CD4-positive, alpha-beta T cell treated with Interferon gamma for 1 hour (primary cell): ENCODE measurements at regions not wholly inside any gene's neighbourhood (a gene's known extent, or its start where the extent isn't known, plus 50 kb on each side); places are given as distances from the start of the nearest gene placed in this dataset.

Experiments used
- DNase-seq: peaks from one replicate; pipeline ENCODE4 v3.0.0-alpha.2; 2020

DNA sequence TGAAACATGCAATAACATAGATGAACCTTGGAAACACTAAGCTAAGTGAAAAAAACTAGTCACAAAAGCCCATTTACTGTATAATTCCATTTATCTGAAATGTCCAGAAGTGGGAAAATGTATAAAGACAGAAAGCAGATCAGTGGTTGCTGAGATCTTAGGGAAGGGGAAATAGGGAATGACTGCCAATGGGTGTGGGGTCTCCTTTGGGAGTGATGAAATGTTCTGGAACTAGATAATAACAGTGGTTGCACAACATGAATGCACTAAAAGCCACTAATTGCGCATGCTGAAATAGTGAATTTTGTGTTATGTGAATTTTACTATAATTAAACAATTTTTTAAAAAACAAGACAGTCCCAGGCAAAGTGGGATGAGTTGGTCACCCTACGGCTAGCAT, 472.8 kb downstream of the CCDC171 start:
- no peak for DNase-seq

- DNase-seq = no peak
Observed at GRCh38 chr9:16026886-16027285, 474.0 kb downstream of the CCDC171 start.

DNA sequence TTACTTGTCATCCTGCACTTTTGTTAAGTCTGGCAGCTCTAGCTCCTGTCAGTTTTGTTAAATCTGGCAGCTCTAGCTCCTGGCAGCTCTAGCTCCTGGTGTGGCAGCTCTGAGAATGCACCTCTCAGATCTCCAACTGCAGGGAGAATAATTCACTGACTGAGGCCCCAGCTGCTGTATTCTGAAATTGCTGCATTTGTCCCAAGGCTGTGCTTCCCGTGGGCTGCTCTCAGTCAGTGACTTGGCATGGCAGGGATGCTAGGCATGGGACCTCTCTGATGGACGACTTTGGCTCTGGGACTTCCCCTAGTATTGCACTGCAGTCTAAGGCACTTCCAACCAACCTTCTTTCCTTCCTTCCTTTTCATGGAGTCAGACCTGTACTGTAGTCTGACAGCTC, 475.7 kb downstream of the CCDC171 start:
- no peak for DNase-seq

DNA sequence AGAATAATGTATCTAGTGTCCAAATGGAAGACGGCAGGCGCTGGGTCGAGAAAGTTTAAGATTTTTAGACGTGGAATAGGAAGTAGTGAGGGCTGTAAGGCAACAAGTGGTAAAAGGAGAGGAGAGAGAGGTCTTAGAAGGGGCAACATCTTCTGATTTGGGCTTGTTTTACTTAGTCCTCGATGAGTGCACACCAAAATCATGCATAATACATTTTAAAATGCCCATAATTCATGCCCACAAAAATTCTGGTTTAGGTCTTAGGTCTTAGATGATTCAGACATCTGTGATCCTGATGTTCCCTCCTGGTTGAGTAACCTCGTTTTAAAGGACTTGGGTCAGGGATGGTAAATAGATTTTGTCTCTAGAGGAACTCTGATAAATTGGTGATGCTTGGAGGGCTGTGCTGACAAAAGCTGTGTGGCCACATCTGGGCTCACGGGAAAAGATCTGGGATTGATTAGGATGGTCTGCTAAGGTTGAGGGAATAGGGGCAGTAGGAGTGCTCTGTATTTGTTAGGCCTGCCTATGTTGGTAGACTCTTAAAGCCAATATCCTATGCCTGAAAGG, 476.3 kb downstream of the CCDC171 start:
- no peak for DNase-seq

- DNase-seq = no peak
Observed at GRCh38 chr9:16029796-16030363, 477.0 kb downstream of the CCDC171 start.

DNA sequence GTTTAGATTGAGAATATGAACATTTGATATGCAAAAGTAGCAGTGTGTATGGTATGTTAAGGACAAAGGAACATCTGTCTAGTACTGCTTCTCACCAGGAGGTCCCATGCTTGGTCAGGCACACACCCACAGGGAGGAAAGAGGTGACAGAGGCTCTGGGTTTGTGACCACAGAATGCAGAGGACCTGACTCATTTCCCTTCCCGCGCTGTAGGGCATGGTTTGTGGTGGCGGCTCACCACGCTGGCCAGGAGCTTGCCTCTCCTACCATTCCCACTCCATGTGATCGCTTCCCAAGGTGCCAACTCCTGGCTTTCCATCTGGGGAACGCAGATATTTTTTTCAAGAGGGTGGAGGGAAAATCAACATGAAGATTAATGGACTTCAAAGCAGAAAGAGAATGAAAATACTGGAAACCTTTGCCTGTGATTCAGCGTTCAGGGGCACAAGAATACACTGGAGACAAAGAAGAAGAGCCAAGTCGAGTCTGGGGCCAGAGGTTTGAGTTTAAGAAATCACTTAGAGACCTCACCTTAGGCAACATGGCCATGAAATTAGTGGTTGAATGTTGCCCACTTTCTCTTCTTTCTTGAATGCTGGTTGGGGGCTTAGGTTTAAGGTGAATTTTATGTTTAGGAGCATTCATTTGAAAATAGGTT, 477.8 kb downstream of the CCDC171 start:
- no peak for DNase-seq

DNA sequence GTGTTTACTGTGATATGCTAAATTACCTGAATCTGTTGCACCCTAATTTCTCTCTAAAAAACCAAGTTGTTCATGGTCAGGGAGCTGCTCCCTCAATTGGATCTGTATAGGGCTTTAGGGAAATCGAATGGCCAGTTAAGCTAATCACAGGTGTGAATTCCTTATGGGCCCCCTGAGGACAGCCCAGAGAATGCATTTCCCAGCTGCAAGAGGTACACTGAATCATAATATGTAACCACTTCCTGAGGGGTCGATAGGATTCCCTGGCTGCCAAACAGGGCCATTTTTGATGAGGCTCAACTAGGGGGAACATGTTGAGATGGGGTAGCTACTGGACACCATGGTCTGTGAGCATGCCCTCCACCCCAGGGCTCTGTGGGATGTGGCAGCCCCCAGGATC, 478.6 kb downstream of the CCDC171 start:
- no peak for DNase-seq

- DNase-seq = no peak
Observed at GRCh38 chr9:16031971-16032370, 479.1 kb downstream of the CCDC171 start.

DNA sequence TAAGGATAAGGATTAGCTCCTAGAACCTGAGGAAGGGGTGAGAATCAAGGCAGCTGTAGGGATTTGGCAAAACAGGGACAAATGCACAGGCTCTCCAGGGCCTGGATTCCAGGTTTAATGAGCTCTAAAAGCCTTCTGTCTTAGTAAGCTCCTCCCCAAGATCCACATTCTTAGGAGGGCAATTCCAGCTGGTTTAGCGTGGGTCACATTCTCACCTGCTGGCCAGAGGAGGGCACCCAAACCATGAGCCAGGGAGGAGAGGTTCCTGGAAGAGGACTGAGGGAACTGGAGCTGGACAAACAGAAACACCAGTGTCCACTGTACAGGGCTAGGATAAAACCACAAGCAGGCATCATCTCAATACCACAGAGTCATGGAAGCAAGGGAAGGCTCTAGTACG, 480.0 kb downstream of the CCDC171 start:
- no peak for DNase-seq

- no peak for DNase-seq
Observed at GRCh38 chr9:16033253-16033652, 480.4 kb downstream of the CCDC171 start.

DNA sequence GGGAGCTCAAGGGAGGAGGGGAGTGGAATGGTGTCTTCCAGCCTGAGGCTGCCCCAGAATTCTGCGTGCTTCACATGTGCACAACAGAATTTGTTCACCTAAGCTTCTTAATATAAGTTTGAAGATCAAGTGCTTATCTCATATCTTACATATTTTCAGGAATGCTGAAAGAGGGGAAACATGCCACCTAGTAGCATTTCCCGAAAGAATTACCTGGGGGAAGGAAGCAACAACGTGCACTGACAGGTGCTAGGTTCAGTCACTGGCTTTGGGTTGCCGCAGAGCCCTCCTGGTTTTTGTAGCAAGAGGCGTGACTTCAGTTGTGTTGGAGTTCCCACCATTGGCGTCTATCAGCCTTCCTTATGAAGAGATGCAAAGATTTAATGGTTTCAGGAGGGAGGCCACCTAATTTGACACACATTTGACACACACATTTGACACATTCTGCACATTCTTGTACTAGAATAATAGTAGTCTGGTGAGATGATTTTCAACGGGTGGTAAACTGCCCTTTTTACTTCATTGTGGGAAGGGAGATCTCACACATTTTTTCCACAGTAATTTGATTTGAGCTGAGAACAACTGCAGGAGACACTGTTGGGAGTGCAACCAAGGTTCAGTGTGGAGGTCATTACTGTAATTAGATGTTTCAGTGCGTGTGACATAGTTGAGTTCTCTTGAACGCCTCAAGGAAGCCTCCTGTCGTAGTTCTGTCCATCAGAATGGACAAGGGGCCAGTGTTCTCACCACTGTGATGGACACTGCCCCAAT, 481.3 kb downstream of the CCDC171 start:
- DNase-seq = no peak

GRCh38 chr9:16039218-16039987, 486.6 kb downstream of the CCDC171 start:
- DNase-seq = no peak

DNA sequence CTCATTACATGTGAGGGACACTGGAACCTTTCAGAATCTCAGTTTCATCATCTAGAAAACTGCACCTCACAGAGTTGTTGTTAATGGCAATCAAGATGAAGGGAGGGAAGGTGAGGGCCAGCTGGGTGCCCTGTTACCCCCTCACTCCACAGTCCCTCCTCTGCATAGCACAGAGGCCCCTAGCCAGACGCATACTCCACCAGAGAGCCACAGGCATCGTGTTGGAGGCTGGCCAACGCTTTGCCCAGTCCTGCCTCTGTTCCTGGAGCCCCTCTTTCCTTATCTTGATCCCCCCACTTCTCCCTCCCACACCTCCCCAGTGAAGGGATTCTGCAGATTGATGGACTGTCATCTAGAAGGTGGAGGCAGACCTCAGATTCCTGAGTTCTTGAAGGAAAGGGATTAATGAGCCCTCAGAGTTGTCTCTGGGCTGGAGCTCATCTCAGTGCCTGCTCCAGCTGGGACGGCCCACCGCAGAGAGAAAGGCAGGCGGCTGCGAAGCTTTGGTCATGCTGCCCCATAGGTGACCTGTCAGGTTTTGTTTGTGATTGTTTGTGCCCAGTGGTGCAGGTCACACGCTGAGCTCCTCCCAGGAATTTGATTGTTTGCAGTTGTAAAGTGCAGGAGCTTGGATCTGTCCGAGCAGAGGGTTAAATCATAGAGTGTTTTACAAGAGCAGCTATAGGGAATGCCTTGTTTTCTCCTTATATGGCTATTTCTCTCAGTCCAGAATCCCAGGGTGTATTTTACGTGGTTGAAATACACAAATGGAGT, 487.3 kb downstream of the CCDC171 start:
- DNase-seq = no peak

DNA sequence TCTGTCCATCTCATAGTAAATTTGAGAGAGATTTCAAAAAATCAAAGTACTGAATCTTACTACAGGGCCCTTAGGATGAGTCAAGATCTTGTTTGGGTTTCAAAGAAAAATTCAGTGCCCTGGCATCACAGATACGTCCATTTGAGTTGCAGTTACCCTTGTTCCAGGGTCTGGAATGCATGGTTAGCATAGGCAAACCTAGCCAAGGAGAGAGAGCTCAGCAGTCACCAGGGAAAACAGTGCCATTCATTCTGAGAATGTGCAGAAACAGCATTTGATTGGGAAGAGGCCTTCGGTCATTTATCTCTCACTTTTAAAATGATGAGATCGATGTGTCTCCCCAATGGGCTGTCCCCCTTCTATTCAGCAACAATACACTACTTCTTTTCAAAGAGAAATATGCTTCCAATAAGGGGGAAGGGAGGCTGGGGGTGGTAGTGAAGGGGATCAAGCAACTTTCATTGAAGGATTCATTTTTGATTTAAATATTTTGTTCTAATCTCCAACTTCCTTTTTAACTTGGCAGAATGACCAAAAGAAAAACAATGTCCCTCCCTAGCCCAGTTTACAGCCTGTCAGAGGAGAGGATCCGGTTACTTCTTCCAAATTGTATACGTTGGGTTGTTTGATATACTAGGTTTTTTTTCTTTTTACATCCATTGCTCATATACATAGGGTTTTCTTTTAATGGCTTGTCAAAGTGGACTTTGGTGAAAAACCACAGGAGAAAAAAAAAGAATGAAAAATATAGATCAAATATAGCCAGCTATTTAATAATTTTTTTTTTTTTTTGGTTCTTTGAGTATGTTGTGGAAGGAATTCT, 491.1 kb downstream of the CCDC171 start:
- no peak for DNase-seq

- DNase-seq = no peak
Observed at GRCh38 chr9:16044579-16044881, 491.7 kb downstream of the CCDC171 start.

DNA sequence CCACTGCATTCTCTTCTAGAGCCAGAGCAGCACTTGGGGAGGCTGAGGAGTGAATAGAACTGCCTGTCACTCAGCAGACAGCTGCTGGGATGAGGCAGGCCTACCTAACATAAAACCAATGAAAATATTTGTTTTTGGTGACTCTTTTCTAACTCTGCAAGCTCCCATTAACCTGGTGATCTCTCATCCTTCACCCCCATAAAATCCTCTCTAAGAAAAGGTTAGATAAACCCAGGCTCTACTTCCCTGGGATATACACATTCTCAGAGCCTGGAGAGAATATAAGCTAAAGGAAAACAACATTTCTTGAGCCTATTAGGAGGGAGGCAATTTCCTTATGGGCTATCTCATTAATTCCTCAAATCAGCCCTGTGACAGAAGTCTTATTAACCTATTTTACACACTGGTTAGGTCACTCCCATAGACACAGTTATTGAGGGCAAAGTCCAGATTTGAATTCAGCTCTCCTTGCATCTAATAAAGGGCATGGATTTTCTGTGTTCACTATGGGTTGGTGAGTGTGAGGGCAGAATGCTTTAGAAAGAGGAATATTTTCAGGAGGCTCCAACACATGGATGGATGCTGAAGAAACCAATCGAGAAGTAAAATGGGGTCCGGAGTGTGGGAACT, 492.9 kb downstream of the CCDC171 start:
- DNase-seq = no peak

DNA sequence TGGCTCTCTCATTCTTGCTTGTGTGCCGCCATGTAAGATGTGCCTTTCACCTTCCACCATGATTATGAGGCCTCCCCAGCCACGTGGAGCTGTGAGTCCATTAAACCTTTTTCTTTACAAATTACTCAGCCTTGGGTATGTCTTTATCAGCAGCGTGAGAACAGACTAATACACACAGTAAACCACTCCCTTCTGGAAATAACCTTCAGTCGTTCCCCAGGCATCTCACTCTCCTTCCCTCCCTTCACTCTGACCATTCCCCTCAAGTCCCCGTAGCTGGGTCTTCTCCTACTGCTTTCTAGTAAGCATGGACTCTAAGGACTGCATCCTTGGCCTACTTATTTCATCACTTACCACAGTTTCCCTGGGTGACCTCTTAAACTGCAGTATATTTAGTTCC, 493.9 kb downstream of the CCDC171 start:
- DNase-seq = no peak

GRCh38 chr9:16048129-16048528, 495.3 kb downstream of the CCDC171 start:
- no peak for DNase-seq

- no peak for DNase-seq
Observed at GRCh38 chr9:16052146-16052545, 499.3 kb downstream of the CCDC171 start.

GRCh38 chr9:16052757-16053530, 500.1 kb downstream of the CCDC171 start:
- DNase-seq = no peak
